Cardiac fibroblast (primary cell): ENCODE measurements at regions not wholly inside any gene's neighbourhood (a gene's known extent, or its start where the extent isn't known, plus 50 kb on each side); places are given as distances from the start of the nearest gene placed in this dataset.

Experiments
- DNase-seq, 2 donors: peaks; one replicate each; pipeline versions ENCODE4 v3.0.0 to v3.0.0-alpha.2; 2010; ENCODE audit warnings: low read depth in 2 of 2
- H3K4me3 ChIP-seq, 2 donors: replicated peaks in 1 of 2; 1 replicate in 1 of 2; 2 replicates in 1 of 2; pipeline ENCODE4 v1.5.1; 2011; ENCODE audit warnings: low read depth in 2 of 2, low read length in 2 of 2, mild to moderate bottlenecking in 2 of 2, moderate library complexity in 1 of 2
- TF ChIP-seq, protein P1 (sequence below): IDR thresholded peaks from one replicate; pipeline ENCODE4 v1.5.1; 2011; ENCODE audit warnings: low read depth, mild to moderate bottlenecking, low read length, inconsistent platforms

DNA sequence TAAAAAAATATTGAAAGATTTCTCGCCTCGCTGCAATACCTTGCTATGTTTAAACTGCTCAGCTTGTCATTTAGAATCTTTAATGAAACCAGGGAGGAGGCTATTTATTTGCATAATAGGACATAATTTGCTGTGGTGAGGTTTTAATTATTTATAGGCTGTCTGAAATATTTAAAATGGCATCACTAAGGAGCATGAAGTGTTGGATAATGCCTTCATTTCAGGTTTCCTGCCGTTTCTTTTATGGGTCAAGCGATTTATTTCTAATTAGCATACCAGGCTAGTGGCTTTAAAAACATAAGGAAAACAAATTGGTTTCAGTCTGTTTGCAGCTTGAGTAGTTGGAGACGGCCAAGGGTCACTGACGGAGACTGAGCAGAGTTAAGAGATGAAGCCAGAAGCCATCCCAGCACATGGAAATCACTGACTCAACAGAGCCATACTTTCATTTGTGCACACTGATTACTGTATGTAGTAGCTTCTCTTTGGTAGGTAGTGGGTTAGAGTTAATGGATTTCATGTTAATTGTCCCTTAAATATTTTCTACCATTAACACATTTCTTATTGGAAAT, 1962.4 kb upstream of the TENM3 start:
- no peak overlapping the region for H3K4me3 ChIP-seq
- TF ChIP-seq, protein P1, sequence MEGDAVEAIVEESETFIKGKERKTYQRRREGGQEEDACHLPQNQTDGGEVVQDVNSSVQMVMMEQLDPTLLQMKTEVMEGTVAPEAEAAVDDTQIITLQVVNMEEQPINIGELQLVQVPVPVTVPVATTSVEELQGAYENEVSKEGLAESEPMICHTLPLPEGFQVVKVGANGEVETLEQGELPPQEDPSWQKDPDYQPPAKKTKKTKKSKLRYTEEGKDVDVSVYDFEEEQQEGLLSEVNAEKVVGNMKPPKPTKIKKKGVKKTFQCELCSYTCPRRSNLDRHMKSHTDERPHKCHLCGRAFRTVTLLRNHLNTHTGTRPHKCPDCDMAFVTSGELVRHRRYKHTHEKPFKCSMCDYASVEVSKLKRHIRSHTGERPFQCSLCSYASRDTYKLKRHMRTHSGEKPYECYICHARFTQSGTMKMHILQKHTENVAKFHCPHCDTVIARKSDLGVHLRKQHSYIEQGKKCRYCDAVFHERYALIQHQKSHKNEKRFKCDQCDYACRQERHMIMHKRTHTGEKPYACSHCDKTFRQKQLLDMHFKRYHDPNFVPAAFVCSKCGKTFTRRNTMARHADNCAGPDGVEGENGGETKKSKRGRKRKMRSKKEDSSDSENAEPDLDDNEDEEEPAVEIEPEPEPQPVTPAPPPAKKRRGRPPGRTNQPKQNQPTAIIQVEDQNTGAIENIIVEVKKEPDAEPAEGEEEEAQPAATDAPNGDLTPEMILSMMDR, result no peak
- no peak for DNase-seq

DNA sequence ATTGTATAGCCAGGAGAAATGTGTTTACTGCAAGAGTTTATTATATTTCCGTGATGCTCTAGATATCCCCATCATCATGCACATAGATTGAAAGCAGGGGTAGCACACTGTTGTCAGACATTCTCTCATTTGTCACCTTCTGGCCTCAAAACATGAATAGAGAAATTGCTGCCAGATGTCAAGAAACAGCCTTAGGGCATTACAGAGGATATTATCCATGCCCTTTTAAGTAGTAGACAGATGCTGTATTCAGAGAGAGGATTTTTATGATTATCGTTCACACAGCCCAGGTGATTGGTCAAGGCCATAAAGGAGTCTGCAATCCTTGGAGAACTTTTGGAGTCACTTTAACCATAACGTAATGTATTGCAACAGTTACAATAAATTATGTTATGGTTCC, 1961.5 kb upstream of the TENM3 start:
- DNase-seq, result no peak
- no peak overlapping the region for H3K4me3 ChIP-seq
- TF ChIP-seq, protein P1, result no peak

DNA sequence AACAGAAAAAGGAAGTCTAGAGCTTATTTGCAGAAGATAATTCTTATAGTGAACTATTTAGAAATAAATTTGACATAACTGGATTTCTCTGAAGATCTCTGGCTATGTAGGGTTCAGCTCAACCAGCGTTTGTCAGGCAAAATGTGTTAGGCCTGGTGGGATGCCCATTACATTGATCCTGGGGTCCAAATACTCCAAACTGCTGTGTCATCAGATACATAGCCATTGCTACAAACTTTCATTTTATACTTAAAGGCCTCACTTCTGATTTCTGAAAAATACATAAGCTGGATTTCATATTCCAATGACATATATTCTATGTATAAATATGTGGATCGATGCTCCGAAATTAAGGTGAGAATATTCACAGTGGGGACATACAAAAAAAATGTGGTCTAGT, 1958.9 kb upstream of the TENM3 start:
- H3K4me3 ChIP-seq, result no peak overlapping the region
- TF ChIP-seq, protein P1, result no peak
- DNase-seq, result no peak

DNA sequence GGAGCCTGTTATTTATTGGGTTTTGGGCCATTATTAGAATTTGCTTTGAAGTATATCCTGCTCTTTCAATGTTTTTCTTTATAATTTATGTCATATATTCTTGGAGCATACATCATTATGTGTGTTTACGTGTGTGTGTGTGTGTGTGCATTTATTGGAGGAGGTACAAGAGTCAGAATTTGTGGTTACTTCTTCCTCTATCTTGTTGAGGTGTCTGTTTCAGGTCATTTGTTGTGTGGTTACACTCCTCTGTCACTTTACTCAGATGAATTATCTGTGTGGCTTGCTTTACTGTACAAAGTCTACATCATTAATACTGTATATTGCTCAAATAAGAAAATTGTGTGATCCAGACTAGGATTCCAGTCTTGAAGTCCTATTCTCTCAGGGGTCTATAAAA, 1957.4 kb upstream of the TENM3 start:
- TF ChIP-seq, protein P1, result no peak
- H3K4me3 ChIP-seq, result no peak overlapping the region
- DNase-seq, result no peak

DNA sequence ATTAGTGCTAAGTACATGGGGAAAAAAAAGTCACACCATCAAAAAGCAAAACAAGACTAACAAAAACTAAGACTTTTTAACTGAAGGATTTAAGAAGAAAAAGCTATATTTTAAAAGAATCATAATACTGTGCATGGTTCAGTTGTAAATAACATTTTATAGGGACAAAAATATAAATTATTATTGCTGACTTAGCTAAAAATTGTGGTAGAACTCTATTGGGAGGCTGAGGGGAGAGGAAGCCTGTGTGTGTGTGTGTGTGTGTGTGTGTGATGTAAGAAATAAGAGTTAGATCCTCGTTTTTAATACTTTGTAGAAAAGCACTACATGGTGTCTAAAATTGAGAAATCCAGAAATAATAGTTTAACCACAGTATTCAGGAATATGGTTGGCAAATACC, 1950.9 kb upstream of the TENM3 start:
- no peak overlapping the region for H3K4me3 ChIP-seq
- TF ChIP-seq, protein P1, result no peak
- no peak for DNase-seq

DNA sequence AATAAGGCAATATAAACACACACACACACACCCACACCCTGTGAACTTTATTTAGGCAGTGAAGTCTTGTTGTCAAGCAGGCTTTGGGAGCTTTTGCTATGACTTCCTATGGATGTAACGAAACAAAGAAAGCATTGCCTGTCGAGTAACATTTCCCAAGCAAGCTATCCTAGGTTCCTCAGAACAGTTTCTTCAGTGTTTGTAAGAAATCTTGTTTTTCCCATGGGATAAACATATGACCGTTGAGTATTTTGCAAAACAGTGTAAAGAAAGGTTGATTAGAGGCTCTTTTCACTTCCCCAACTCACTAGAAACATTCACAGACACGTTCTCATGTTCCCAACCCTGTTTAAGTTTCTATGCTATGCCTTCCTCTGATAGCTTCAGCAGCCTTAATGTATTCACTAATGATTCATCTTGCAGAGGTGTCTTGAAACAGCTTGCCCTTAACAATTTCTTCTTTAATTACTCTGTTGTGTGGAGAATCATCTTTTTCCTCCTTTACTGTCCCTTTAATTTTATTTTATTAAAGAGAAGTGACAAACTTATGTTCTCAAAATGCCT, 1947.1 kb upstream of the TENM3 start:
- DNase-seq, result no peak
- TF ChIP-seq, protein P1, result no peak
- H3K4me3 ChIP-seq, result no peak overlapping the region

DNA sequence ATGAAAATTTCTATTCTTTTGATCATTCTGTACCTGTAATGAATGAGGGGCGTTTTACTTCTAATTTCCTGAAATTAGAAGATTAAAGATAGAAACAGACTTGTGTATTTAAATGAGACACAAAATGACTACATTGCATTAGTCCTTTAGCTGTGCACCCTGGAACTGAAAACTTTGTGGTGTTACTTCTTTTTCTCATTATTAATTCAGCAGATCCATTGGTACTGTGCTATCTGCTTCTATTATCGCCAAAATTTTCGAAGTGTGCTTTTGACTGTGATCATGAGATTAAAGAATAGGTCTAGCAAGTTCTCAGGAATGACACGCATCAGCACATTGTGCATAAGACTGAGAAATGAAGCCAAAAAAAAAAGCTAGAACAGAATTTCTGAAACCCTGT, 1938.9 kb upstream of the TENM3 start:
- H3K4me3 ChIP-seq, result no peak overlapping the region
- DNase-seq, result no peak
- TF ChIP-seq, protein P1, result no peak
